PC-9 (cell line): ENCODE measurements at regions not wholly inside any gene's neighbourhood (a gene's known extent, or its start where the extent isn't known, plus 50 kb on each side); places are given as distances from the start of the nearest gene placed in this dataset.

Experiments
- BruUV-seq: library from RNA; stranded (reverse); fragments of 400-500 nt; replicated peaks from 2 replicates; lab custom pipeline; 2021; lab: Mats Ljungman, UMichigan
- CTCF ChIA-PET: fragments of 300-600 bp; sonication (Branson Sonifier 250); formaldehyde crosslinking; loops from one replicate; lab custom pipeline; 2022; ENCODE audit warnings: antibody characterized with exemption; lab: Charles Lee
- POLR2A ChIA-PET: fragments of 300-600 bp; sonication (Branson Sonifier 250); formaldehyde crosslinking; loops from one replicate; lab custom pipeline; 2022; ENCODE audit warnings: antibody characterized with exemption; ENCODE audit not compliant: unreplicated experiment; lab: Charles Lee
- DNase-seq, 2 experiments: peaks; one replicate each; pipeline versions ENCODE4 v3.0.0 to v3.0.0-alpha.2; 2015 to 2022; ENCODE audit warnings: mixed read lengths in 1 of 2
- H2AFZ ChIP-seq: fragments of 200-600 bp; sonication (generic); 2 replicates; pipeline ENCODE4 v1.8.1; 2017; ENCODE audit warnings: antibody characterized with exemption
- H3F3A ChIP-seq: fragments of 200-600 bp; sonication (generic); 2 replicates; pipeline ENCODE4 v1.8.1; 2017; ENCODE audit warnings: antibody characterized with exemption, mild to moderate bottlenecking, low read depth; ENCODE audit not compliant: insufficient read depth
- H3K27ac ChIP-seq: fragments of 200-600 bp; sonication (generic); 2 replicates; pipeline ENCODE4 v1.6.1; 2016; ENCODE audit warnings: mixed run types
- H3K27me3 ChIP-seq: fragments of 200-600 bp; sonication (generic); 2 replicates; pipeline ENCODE4 v1.6.1; 2016; ENCODE audit warnings: low read depth, mixed run types; ENCODE audit not compliant: insufficient read depth
- H3K36me3 ChIP-seq: fragments of 200-600 bp; sonication (generic); 2 replicates; pipeline ENCODE4 v1.6.1; 2016; ENCODE audit warnings: low read depth, mixed run types
- H3K4me1 ChIP-seq: fragments of 200-600 bp; sonication (generic); replicated peaks from 2 replicates; pipeline ENCODE4 v1.6.1; 2016; ENCODE audit warnings: mixed run types; ENCODE audit not compliant: insufficient read depth
- H3K4me2 ChIP-seq: fragments of 200-600 bp; sonication (generic); 2 replicates; pipeline ENCODE4 v1.6.1; 2017; ENCODE audit warnings: mixed run types
- H3K4me3 ChIP-seq: fragments of 200-600 bp; sonication (generic); 2 replicates; pipeline ENCODE4 v1.6.1; 2016; ENCODE audit warnings: mixed run types
- H3K79me2 ChIP-seq: fragments of 200-600 bp; sonication (generic); 2 replicates; pipeline ENCODE4 v1.6.1; 2017; ENCODE audit warnings: low read depth, mixed run types
- H3K9me2 ChIP-seq: fragments of 200-600 bp; sonication (generic); 2 replicates; pipeline ENCODE4 v1.8.1; 2017; ENCODE audit warnings: mild to moderate bottlenecking; ENCODE audit not compliant: insufficient read depth
- H3K9me3 ChIP-seq: fragments of 200-600 bp; sonication (generic); 2 replicates; pipeline ENCODE4 v1.8.1; 2016; ENCODE audit warnings: low read depth; ENCODE audit not compliant: insufficient read depth
- H4K20me1 ChIP-seq: fragments of 200-600 bp; sonication (generic); 2 replicates; pipeline ENCODE4 v1.8.1; 2017; ENCODE audit not compliant: insufficient read depth
- CTCF ChIP-seq: fragments of 200-600 bp; sonication (generic); conservative IDR thresholded peaks from 2 replicates; pipeline ENCODE4 v1.6.1; 2017; ENCODE audit warnings: mixed run types, antibody characterized with exemption, mild to moderate bottlenecking, moderate library complexity
- EZH2 ChIP-seq: fragments of 200-600 bp; sonication (generic); IDR thresholded peaks from 2 replicates; pipeline ENCODE4 v1.8.0; 2017; ENCODE audit warnings: antibody characterized with exemption, low read depth
- intact Hi-C: fragments of 100-400 bp; cut with micrococcal nuclease; formaldehyde crosslinking; loops from one replicate; pipeline ENCODE4 v1.10.0; 2022; ENCODE audit not compliant: unreplicated experiment

GRCh38 chr21:28160378-28160777, 832.3 kb downstream of the LTN1 start:
- H4K20me1 ChIP-seq = no peaks in the 10 kb centered on the region
- H3K79me2 ChIP-seq = no peaks in the 10 kb centered on the region
- BruUV-seq = no TSS peak
- no peak for DNase-seq
- H3K4me2 ChIP-seq = no peak overlapping the region
- POLR2A ChIA-PET = no interaction called here
- no peaks in the 10 kb centered on the region for H3F3A ChIP-seq
- TF ChIP-seq CTCF (no peak), EZH2 (no peak)
- no peaks in the 10 kb centered on the region for H3K27me3 ChIP-seq
- CTCF ChIA-PET = no interaction called here
- H3K4me1 ChIP-seq = no peaks in the 10 kb centered on the region
- no peak overlapping the region for H2AFZ ChIP-seq
- no peak overlapping the region for H3K4me3 ChIP-seq
- H3K27ac ChIP-seq = no peak overlapping the region
- no peaks in the 10 kb centered on the region for H3K9me3 ChIP-seq
- H3K36me3 ChIP-seq = no peaks in the 10 kb centered on the region
- no peaks in the 10 kb centered on the region for H3K9me2 ChIP-seq
- intact Hi-C loops = no loop called here

GRCh38 chr21:28159396-28159795, 833.3 kb downstream of the LTN1 start:
- no TSS peak for BruUV-seq

GRCh38 chr21:28156590-28156989, 836.1 kb downstream of the LTN1 start:
- Histone ChIP-seq H3K36me3 (no peaks in the 10 kb centered on the region), H3K9me2 (no peaks in the 10 kb centered on the region), H4K20me1 (no peaks in the 10 kb centered on the region), H3K4me2 (no peak overlapping the region), H3K9me3 (peaks cover 3% of the 10 kb centered on the region; the same call in 1 of the 2 replicates), H3K4me3 (no peak overlapping the region), H3K79me2 (no peaks in the 10 kb centered on the region), H3K27me3 (no peaks in the 10 kb centered on the region), H3K27ac (no peak overlapping the region), H3F3A (no peaks in the 10 kb centered on the region), H3K4me1 (no peaks in the 10 kb centered on the region), H2AFZ (no peak overlapping the region)
- TF ChIP-seq EZH2 (no peak), CTCF (no peak)
- DNase-seq = no peak
- intact Hi-C loops = no loop called here
- CTCF ChIA-PET = no interaction called here
- no TSS peak for BruUV-seq
- POLR2A ChIA-PET = no interaction called here

More at GRCh38 chr21:28159396-28159795, 833.3 kb downstream of the LTN1 start:
- ChIA-PET POLR2A (no interaction called here), CTCF (no interaction called here)
- no peaks in the 10 kb centered on the region for H3F3A ChIP-seq
- TF ChIP-seq EZH2 = no peak
- TF ChIP-seq CTCF = no peak
- no peak overlapping the region for H3K4me2 ChIP-seq
- intact Hi-C loops = no loop called here
- no peaks in the 10 kb centered on the region for H3K9me2 ChIP-seq
- H3K4me1 ChIP-seq = no peaks in the 10 kb centered on the region
- no peaks in the 10 kb centered on the region for H4K20me1 ChIP-seq
- H3K9me3 ChIP-seq = no peaks in the 10 kb centered on the region
- no peaks in the 10 kb centered on the region for H3K36me3 ChIP-seq
- H3K27me3 ChIP-seq = no peaks in the 10 kb centered on the region
- no peaks in the 10 kb centered on the region for H3K79me2 ChIP-seq
- DNase-seq = no peak
- H3K4me3 ChIP-seq = no peak overlapping the region
- no peak overlapping the region for H3K27ac ChIP-seq
- H2AFZ ChIP-seq = no peak overlapping the region
